HepG2 (cell line): ENCODE measurements at regions not wholly inside any gene's neighbourhood (a gene's known extent, or its start where the extent isn't known, plus 50 kb on each side); places are given as distances from the start of the nearest gene placed in this dataset.

Experiments used
- ATAC-seq: fragments of 200-7000 bp; cut with Tn5 transposase; 3 replicates; pipeline ENCODE4 v1.9.1; 2020; ENCODE audit warnings: mild to moderate bottlenecking, moderate library complexity
- BruUV-seq: library from RNA; stranded (reverse); fragments of 400-500 nt; replicated peaks from 2 replicates; lab custom pipeline; 2021; lab: Mats Ljungman, UMichigan
- CTCF ChIA-PET: fragments of 300-600 bp; formaldehyde crosslinking; extraction: SDS; loops from one replicate; lab custom pipeline; 2021; ENCODE audit warnings: low total read pairs, inconsistent platforms, low intra/inter-chr PET ratio; lab: Yijun Ruan, JAX
- POLR2A ChIA-PET: fragments of 350-600 bp; sonication (Branson Sonifier 250); formaldehyde crosslinking; loops from one replicate; lab custom pipeline; 2020; ENCODE audit warnings: antibody characterized with exemption, inconsistent platforms; lab: Yijun Ruan, JAX
- DNase-seq: peaks from one replicate; pipeline ENCODE4 v3.0.0-alpha.2; 2015; ENCODE audit warnings: low spot score
- FAIRE-seq: peaks from 3 replicates; lab custom pipeline; 2011; peaks lifted over from hg19 to GRCh38; lab: Jason Lieb, UNC
- H2AFZ ChIP-seq: one replicate; pipeline ENCODE4 v1.6.1; 2011; ENCODE audit warnings: low read length, inconsistent platforms
- H3K27ac ChIP-seq: fragments of 300-600 bp; 3 replicates; pipeline ENCODE4 v1.8.0; 2011; ENCODE audit warnings: mixed run types, mild to moderate bottlenecking, mixed read lengths, low read length, inconsistent platforms; ENCODE audit not compliant: insufficient read depth; ENCODE audit errors: extremely low read length
- H3K27me3 ChIP-seq, 2 experiments: fragments of 200-600 bp in 1 of 2; 2 replicates in 1 of 2; 3 replicates in 1 of 2; pipeline versions ENCODE4 v1.6.0 to v1.8.0; 2011; ENCODE audit warnings: low read length in 2 of 2, mild to moderate bottlenecking in 2 of 2, moderate library complexity in 2 of 2, inconsistent platforms in 1 of 2; ENCODE audit not compliant: insufficient read depth in 2 of 2, control insufficient read depth in 1 of 2
- H3K36me3 ChIP-seq, 2 experiments: fragments of 200-600 bp in 1 of 2; replicated peaks in 1 of 2; 2 replicates in 1 of 2; 3 replicates in 1 of 2; pipeline versions ENCODE4 v1.5.1 to v1.8.0; 2011; ENCODE audit warnings: low read length in 2 of 2, inconsistent platforms in 1 of 2; ENCODE audit not compliant: insufficient read depth in 2 of 2, control insufficient read depth in 1 of 2
- H3K4me1 ChIP-seq: 2 replicates; pipeline ENCODE4 v1.5.1; 2012; ENCODE audit warnings: low read length, inconsistent platforms; ENCODE audit not compliant: insufficient read depth
- H3K4me2 ChIP-seq: 2 replicates; pipeline ENCODE4 v1.6.0; 2011; ENCODE audit warnings: low read depth, low read length, inconsistent platforms
- H3K4me3 ChIP-seq, 3 experiments: fragments of 200-600 bp in 1 of 3; sonication (generic), shearing (Covaris generic) in 1 of 3; replicated peaks in 1 of 3; 2 replicates each; pipeline ENCODE4 v1.5.1; 2011 to 2016; ENCODE audit warnings: low read length in 3 of 3, inconsistent platforms in 2 of 3, low read depth in 2 of 3, mild to moderate bottlenecking in 2 of 3, control low read depth in 1 of 3, mixed read lengths in 1 of 3; ENCODE audit not compliant: insufficient read depth in 1 of 3
- H3K79me2 ChIP-seq: one replicate; pipeline ENCODE4 v1.6.1; 2011; ENCODE audit warnings: low read length, inconsistent platforms; ENCODE audit not compliant: insufficient read depth
- H3K9ac ChIP-seq: 2 replicates; pipeline ENCODE4 v1.6.0; 2011; ENCODE audit warnings: mild to moderate bottlenecking, low read depth, low read length, inconsistent platforms; ENCODE audit not compliant: insufficient read depth
- H3K9me3 ChIP-seq: 2 replicates; pipeline ENCODE4 v1.5.1; 2012; ENCODE audit warnings: mild to moderate bottlenecking, low read length
- H4K20me1 ChIP-seq: 2 replicates; pipeline ENCODE4 v1.6.0; 2011; ENCODE audit warnings: inconsistent platforms, mild to moderate bottlenecking, low read length, moderate library complexity; ENCODE audit not compliant: insufficient read depth
- DMAP1 ChIP-seq: IDR thresholded peaks from 2 replicates; pipeline ENCODE4 v1.6.1; 2016
- GPN1 ChIP-seq: sonication (generic); formaldehyde crosslinking; IDR thresholded peaks from 2 replicates; pipeline ENCODE4 v1.5.1; 2020; ENCODE audit warnings: missing genetic modification reagents, borderline replicate concordance
- KLF9 ChIP-seq: IDR thresholded peaks from 2 replicates; pipeline ENCODE4 v1.6.1; 2016; ENCODE audit warnings: low read depth
- MAFK ChIP-seq, 2 experiments: IDR thresholded peaks in 1 of 2; conservative IDR thresholded peaks in 1 of 2; 2 replicates each; pipeline ENCODE4 v1.6.1; 2011; ENCODE audit warnings: improper control_type of control experiment in 2 of 2, low read length in 2 of 2
- MEIS1 ChIP-seq: sonication (generic); formaldehyde crosslinking; IDR thresholded peaks from 2 replicates; pipeline ENCODE4 v1.9.0; 2021; ENCODE audit warnings: mild to moderate bottlenecking, missing genetic modification reagents, moderate library complexity, borderline replicate concordance
- NFKB2 ChIP-seq: sonication (generic); formaldehyde crosslinking; IDR thresholded peaks from 2 replicates; pipeline ENCODE4 v1.4.0; 2020; ENCODE audit warnings: missing genetic modification reagents, borderline replicate concordance
- RBFOX2 ChIP-seq: fragments of 200-400 bp; formaldehyde crosslinking; IDR thresholded peaks from 2 replicates; pipeline ENCODE4 v1.6.1; 2017; ENCODE audit warnings: low read depth, mild to moderate bottlenecking, low read length
- SP5 ChIP-seq: IDR thresholded peaks from 2 replicates; pipeline ENCODE4 v1.6.1; 2016; ENCODE audit warnings: low read depth, borderline replicate concordance
- ZFP1 ChIP-seq: IDR thresholded peaks from 2 replicates; pipeline ENCODE4 v1.6.1; 2016
- ZNF549 ChIP-seq: sonication (generic); formaldehyde crosslinking; IDR thresholded peaks from 2 replicates; pipeline ENCODE4 v1.5.0; 2020; ENCODE audit warnings: missing genetic modification reagents
- ZNF768 ChIP-seq: sonication (generic); formaldehyde crosslinking; IDR thresholded peaks from 2 replicates; pipeline ENCODE4 v1.4.0; 2020; ENCODE audit warnings: missing genetic modification reagents
- ZSCAN21 ChIP-seq: sonication (generic); formaldehyde crosslinking; IDR thresholded peaks from 2 replicates; pipeline ENCODE4 v1.8.0; 2022; ENCODE audit warnings: mild to moderate bottlenecking, missing genetic modification reagents, moderate library complexity, borderline replicate concordance
- WGBS: methylation state at CpG from one replicate; pipeline ENCODE4 v1.1.6; 2017; ENCODE audit warnings: low lambda C conversion rate; 5-methylcytosine and 5-hydroxymethylcytosine counted together
- in situ Hi-C: cut with HindIII; loops from 2 replicates; pipeline ENCODE4 v1.10.0; 2017; ENCODE audit warnings: low pct_unique_long_range_greater_than_20kb; ENCODE audit not compliant: extremely low pct_ligation_motif_present
- intact Hi-C: fragments of 100-400 bp; cut with micrococcal nuclease; formaldehyde crosslinking; loops from one replicate; pipeline ENCODE4 v1.10.0; 2022; ENCODE audit not compliant: unreplicated experiment
- TF ChIP-seq, protein P1 (sequence below): sonication (generic); formaldehyde crosslinking; conservative IDR thresholded peaks from 2 replicates; pipeline ENCODE4 v1.4.0; 2020; ENCODE audit warnings: missing genetic modification reagents

DNA sequence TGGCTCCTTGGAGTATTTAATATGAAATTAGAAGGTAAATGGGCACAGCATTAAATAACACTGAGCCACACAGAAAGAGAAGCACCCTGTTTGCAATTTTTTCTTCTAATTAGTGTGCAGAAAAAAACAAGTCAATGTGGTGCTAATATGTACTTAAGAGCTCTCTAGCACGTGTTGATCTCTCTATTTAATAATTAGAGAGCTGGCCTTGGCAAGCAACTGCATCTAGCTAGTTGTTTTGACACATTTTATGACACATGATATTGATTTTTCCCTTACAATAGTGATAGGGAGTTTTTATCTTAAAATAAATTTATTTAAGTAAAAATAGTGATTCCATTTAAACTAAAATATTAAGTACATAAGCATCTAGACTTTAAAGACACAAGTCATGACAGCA is 54.5 kb upstream of the NUDT12 start:
- H3K9me3 ChIP-seq = no peaks in the 10 kb centered on the region
- H3K79me2 ChIP-seq = no peaks in the 10 kb centered on the region
- ATAC-seq (no peak), DNase-seq (no peak), FAIRE-seq (no peak)
- no peak overlapping the region for H3K4me3 ChIP-seq
- ChIA-PET CTCF (no interaction called here), POLR2A (no interaction called here)
- in situ Hi-C loops (no loop called here), intact Hi-C loops (no loop called here)
- no peaks in the 10 kb centered on the region for H4K20me1 ChIP-seq
- no peak overlapping the region for H2AFZ ChIP-seq
- no peak overlapping the region for H3K9ac ChIP-seq
- no peaks in the 10 kb centered on the region for H3K27me3 ChIP-seq
- H3K4me2 ChIP-seq = no peak overlapping the region
- no peak overlapping the region for H3K27ac ChIP-seq
- no TSS peak for BruUV-seq
- 0% methylated on average over 1 of the region's 1 CpG for WGBS
- TF ChIP-seq MEIS1 (CRISPR knock-in tag) = no peak
- no peak for TF ChIP-seq SP5 (CRISPR knock-in tag)
- no peak for TF ChIP-seq GPN1 (CRISPR knock-in tag)
- TF ChIP-seq, protein P1, sequence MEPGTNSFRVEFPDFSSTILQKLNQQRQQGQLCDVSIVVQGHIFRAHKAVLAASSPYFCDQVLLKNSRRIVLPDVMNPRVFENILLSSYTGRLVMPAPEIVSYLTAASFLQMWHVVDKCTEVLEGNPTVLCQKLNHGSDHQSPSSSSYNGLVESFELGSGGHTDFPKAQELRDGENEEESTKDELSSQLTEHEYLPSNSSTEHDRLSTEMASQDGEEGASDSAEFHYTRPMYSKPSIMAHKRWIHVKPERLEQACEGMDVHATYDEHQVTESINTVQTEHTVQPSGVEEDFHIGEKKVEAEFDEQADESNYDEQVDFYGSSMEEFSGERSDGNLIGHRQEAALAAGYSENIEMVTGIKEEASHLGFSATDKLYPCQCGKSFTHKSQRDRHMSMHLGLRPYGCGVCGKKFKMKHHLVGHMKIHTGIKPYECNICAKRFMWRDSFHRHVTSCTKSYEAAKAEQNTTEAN (CRISPR knock-in tag) = no peak
- no peak for TF ChIP-seq ZFP1 (CRISPR knock-in tag)
- no peak for TF ChIP-seq ZNF768 (CRISPR knock-in tag)
- H3K36me3 ChIP-seq = no peaks in the 10 kb centered on the region
- no peaks in the 10 kb centered on the region for H3K4me1 ChIP-seq

DNA sequence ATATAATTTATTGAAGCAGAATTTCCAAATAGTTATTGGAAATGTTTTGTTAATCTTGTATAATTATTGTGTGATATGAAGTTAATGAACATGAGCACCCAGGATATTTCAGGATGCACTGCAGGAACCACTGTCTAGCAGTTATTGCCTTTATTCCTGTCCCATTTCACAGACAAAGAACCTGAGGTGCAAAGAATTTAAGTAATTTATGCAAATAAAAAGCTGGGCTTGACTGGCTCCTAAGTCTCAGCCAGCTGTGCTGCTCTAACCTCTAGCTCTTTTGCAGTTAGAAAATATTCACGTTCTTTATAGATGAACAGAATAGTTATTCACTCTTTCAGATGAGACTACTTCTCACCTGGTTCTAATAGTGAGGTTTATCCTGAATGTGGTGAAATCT is 50.0 kb upstream of the NUDT12 start:
- DNase-seq (no peak), FAIRE-seq (no peak), ATAC-seq (no peak)
- H3K4me1 ChIP-seq = no peaks in the 10 kb centered on the region
- no peak overlapping the region for H3K4me3 ChIP-seq
- no peaks in the 10 kb centered on the region for H3K27me3 ChIP-seq
- no peak overlapping the region for H3K27ac ChIP-seq
- no peak overlapping the region for H3K4me2 ChIP-seq
- CTCF ChIA-PET = no interaction called here
- intact Hi-C loops (no loop called here), in situ Hi-C loops (no loop called here)
- H3K9ac ChIP-seq = no peak overlapping the region
- H3K79me2 ChIP-seq = no peaks in the 10 kb centered on the region
- POLR2A ChIA-PET = no interaction called here
- BruUV-seq = no TSS peak
- H4K20me1 ChIP-seq = no peaks in the 10 kb centered on the region
- no peak for TF ChIP-seq KLF9
- TF ChIP-seq RBFOX2 = no peak
- TF ChIP-seq ZSCAN21 (CRISPR knock-in tag) = no peak
- TF ChIP-seq DMAP1 (CRISPR knock-in tag) = no peak
- TF ChIP-seq NFKB2 (CRISPR knock-in tag) = no peak
- TF ChIP-seq ZNF549 (CRISPR knock-in tag) = no peak
- TF ChIP-seq MAFK (conservative IDR thresholded peaks at IDR 0.05 in 1 of 2, IDR thresholded peaks at IDR 0.05 in 1 of 2; ENCODE audit: low read length in 2 of 2) = no peak
- WGBS = 0% methylated on average over 1 of the region's 1 CpG
- H2AFZ ChIP-seq = no peak overlapping the region
- no peaks in the 10 kb centered on the region for H3K36me3 ChIP-seq
- no peaks in the 10 kb centered on the region for H3K9me3 ChIP-seq
